ENCODE measurements at regions not wholly inside any gene's neighbourhood (a gene's known extent, or its start where the extent isn't known, plus 50 kb on each side); places are given as distances from the start of the nearest gene placed in this dataset.

- H3K27me3 ChIP-seq (replicated peaks in 1 of 2; ENCODE audit: control insufficient read depth in 2 of 2, extremely low read depth in 1 of 2, insufficient read depth in 2 of 2, low read length in 1 of 2) = no peaks in the 10 kb centered on the region
- H3K27ac ChIP-seq (ENCODE audit: low read length) = no peak overlapping the region
- Mint-ChIP-seq H3K9me3 (no peaks in the 10 kb centered on the region), H3K27ac (no peak overlapping the region), H3K36me3 (no peaks in the 10 kb centered on the region), H3K4me3 (no peak overlapping the region), H3K27me3 (peaks cover 2 to 10% of the 10 kb centered on the region in 2 donors), H3K4me1 (no peaks in the 10 kb centered on the region)
- no peaks in the 10 kb centered on the region for H3K9me3 ChIP-seq
- no peak overlapping the region for H3K4me3 ChIP-seq (ENCODE audit: control insufficient read depth in 1 of 2, extremely low read depth in 1 of 2, low read length in 1 of 2)
- ChIA-PET CTCF (no interaction called here), POLR2A (no interaction called here)
- no peaks in the 10 kb centered on the region for H3K36me3 ChIP-seq (ENCODE audit: control insufficient read depth in 2 of 2, extremely low read depth in 1 of 2, insufficient read depth in 1 of 2, low read length in 1 of 2)
- no peak for DNase-seq
- H3K4me1 ChIP-seq (ENCODE audit: control insufficient read depth in 1 of 2, extremely low read depth in 1 of 2, insufficient read depth in 2 of 2, low read length in 2 of 2) = no peaks in the 10 kb centered on the region
- no peak for ATAC-seq (replicated peaks in 1 of 4)
Measured at GRCh38 chr1:87803375-87803774, 474.7 kb downstream of the LMO4 start.

GRCh38 chr1:87804128-87804527 is 475.4 kb downstream of the LMO4 start:
- Mint-ChIP-seq H3K4me3 (no peak overlapping the region), H3K4me1 (no peaks in the 10 kb centered on the region), H3K27ac (no peak overlapping the region), H3K27me3 (peaks cover 2 to 11% of the 10 kb centered on the region in 2 donors), H3K9me3 (no peaks in the 10 kb centered on the region), H3K36me3 (no peaks in the 10 kb centered on the region)
- Histone ChIP-seq H3K27me3 (replicated peaks in 1 of 2; ENCODE audit: control insufficient read depth in 2 of 2, extremely low read depth in 1 of 2, insufficient read depth in 2 of 2, low read length in 1 of 2) (no peaks in the 10 kb centered on the region), H3K27ac (ENCODE audit: low read length) (no peak overlapping the region), H3K4me3 (ENCODE audit: control insufficient read depth in 1 of 2, extremely low read depth in 1 of 2, low read length in 1 of 2) (no peak overlapping the region), H3K4me1 (ENCODE audit: control insufficient read depth in 1 of 2, extremely low read depth in 1 of 2, insufficient read depth in 2 of 2, low read length in 2 of 2) (no peaks in the 10 kb centered on the region), H3K36me3 (ENCODE audit: control insufficient read depth in 2 of 2, extremely low read depth in 1 of 2, insufficient read depth in 1 of 2, low read length in 1 of 2) (no peaks in the 10 kb centered on the region), H3K9me3 (no peaks in the 10 kb centered on the region)
- ATAC-seq (replicated peaks in 1 of 4) = no peak
- ChIA-PET CTCF (no interaction called here), POLR2A (no interaction called here)
- no CpG with 5 or more reads among the region's 2 CpGs for WGBS (ENCODE audit: insufficient coverage)
- DNase-seq = no peak

- no peaks in the 10 kb centered on the region for H3K36me3 Mint-ChIP-seq
- CTCF ChIA-PET = no interaction called here
- WGBS (ENCODE audit: insufficient coverage) = 87% methylated on average over 6 of the region's 14 CpGs
Measured at GRCh38 chr1:87805666-87806378, 477.1 kb downstream of the LMO4 start.

GRCh38 chr1:87806379-87807094 is 477.9 kb downstream of the LMO4 start:
- 60% methylated on average over 3 of the region's 6 CpGs for WGBS (ENCODE audit: insufficient coverage)
- Mint-ChIP-seq H3K9me3 (no peaks in the 10 kb centered on the region), H3K27ac (no peak overlapping the region), H3K27me3 (peaks cover 2 to 5% of the 10 kb centered on the region in 2 donors), H3K36me3 (no peaks in the 10 kb centered on the region), H3K4me3 (no peak overlapping the region), H3K4me1 (no peaks in the 10 kb centered on the region)
- ChIA-PET POLR2A (no interaction called here), CTCF (no interaction called here)
- no peaks in the 10 kb centered on the region for H3K4me1 ChIP-seq (ENCODE audit: control insufficient read depth in 1 of 2, extremely low read depth in 1 of 2, insufficient read depth in 2 of 2, low read length in 2 of 2)
- H3K27ac ChIP-seq (ENCODE audit: low read length) = no peak overlapping the region
- H3K4me3 ChIP-seq (ENCODE audit: control insufficient read depth in 1 of 2, extremely low read depth in 1 of 2, low read length in 1 of 2) = no peak overlapping the region
- no peaks in the 10 kb centered on the region for H3K9me3 ChIP-seq
- H3K27me3 ChIP-seq (replicated peaks in 1 of 2; ENCODE audit: control insufficient read depth in 2 of 2, extremely low read depth in 1 of 2, insufficient read depth in 2 of 2, low read length in 1 of 2) = no peaks in the 10 kb centered on the region
- no peak for DNase-seq
- H3K36me3 ChIP-seq (ENCODE audit: control insufficient read depth in 2 of 2, extremely low read depth in 1 of 2, insufficient read depth in 1 of 2, low read length in 1 of 2) = no peaks in the 10 kb centered on the region
- ATAC-seq (replicated peaks in 1 of 4) = no peak

More at GRCh38 chr1:87805666-87806378, 477.1 kb downstream of the LMO4 start:
- Mint-ChIP-seq H3K27me3 (peaks cover 2 to 5% of the 10 kb centered on the region in 2 donors), H3K9me3 (no peaks in the 10 kb centered on the region), H3K4me3 (no peak overlapping the region), H3K4me1 (no peaks in the 10 kb centered on the region), H3K27ac (no peak overlapping the region)
- POLR2A ChIA-PET = no interaction called here
- Histone ChIP-seq H3K4me1 (ENCODE audit: control insufficient read depth in 1 of 2, extremely low read depth in 1 of 2, insufficient read depth in 2 of 2, low read length in 2 of 2) (no peaks in the 10 kb centered on the region), H3K4me3 (ENCODE audit: control insufficient read depth in 1 of 2, extremely low read depth in 1 of 2, low read length in 1 of 2) (no peak overlapping the region), H3K9me3 (no peaks in the 10 kb centered on the region), H3K27me3 (replicated peaks in 1 of 2; ENCODE audit: control insufficient read depth in 2 of 2, extremely low read depth in 1 of 2, insufficient read depth in 2 of 2, low read length in 1 of 2) (no peaks in the 10 kb centered on the region), H3K36me3 (ENCODE audit: control insufficient read depth in 2 of 2, extremely low read depth in 1 of 2, insufficient read depth in 1 of 2, low read length in 1 of 2) (no peaks in the 10 kb centered on the region), H3K27ac (ENCODE audit: low read length) (no peak overlapping the region)
- no peak for DNase-seq
- ATAC-seq (replicated peaks in 1 of 4) = no peak

- Mint-ChIP-seq H3K27me3 (peaks cover 0 to 9% of the 10 kb centered on the region in 2 donors), H3K4me3 (no peak overlapping the region), H3K9me3 (no peaks in the 10 kb centered on the region), H3K27ac (no peak overlapping the region), H3K36me3 (no peaks in the 10 kb centered on the region), H3K4me1 (no peaks in the 10 kb centered on the region)
- WGBS (ENCODE audit: insufficient coverage) = no CpG with 5 or more reads among the region's 1 CpG
- H3K36me3 ChIP-seq (ENCODE audit: control insufficient read depth in 2 of 2, extremely low read depth in 1 of 2, insufficient read depth in 1 of 2, low read length in 1 of 2) = no peaks in the 10 kb centered on the region
- no peaks in the 10 kb centered on the region for H3K9me3 ChIP-seq
- no peak overlapping the region for H3K27ac ChIP-seq (ENCODE audit: low read length)
- ATAC-seq (replicated peaks in 1 of 4) = no peak
- POLR2A ChIA-PET = no interaction called here
- no peaks in the 10 kb centered on the region for H3K27me3 ChIP-seq (replicated peaks in 1 of 2; ENCODE audit: control insufficient read depth in 2 of 2, extremely low read depth in 1 of 2, insufficient read depth in 2 of 2, low read length in 1 of 2)
- no peak overlapping the region for H3K4me3 ChIP-seq (ENCODE audit: control insufficient read depth in 1 of 2, extremely low read depth in 1 of 2, low read length in 1 of 2)
- CTCF ChIA-PET = no interaction called here
- H3K4me1 ChIP-seq (ENCODE audit: control insufficient read depth in 1 of 2, extremely low read depth in 1 of 2, insufficient read depth in 2 of 2, low read length in 2 of 2) = no peaks in the 10 kb centered on the region
- no peak for DNase-seq
Measured at GRCh38 chr1:87810166-87810565, 481.5 kb downstream of the LMO4 start.

- CTCF ChIA-PET = no interaction called here
- Mint-ChIP-seq H3K4me3 (no peak overlapping the region), H3K9me3 (no peaks in the 10 kb centered on the region), H3K36me3 (no peaks in the 10 kb centered on the region), H3K27ac (no peak overlapping the region), H3K27me3 (peaks cover 0 to 7% of the 10 kb centered on the region in 2 donors), H3K4me1 (no peaks in the 10 kb centered on the region)
- no peak for ATAC-seq (replicated peaks in 1 of 4)
- H3K27me3 ChIP-seq (replicated peaks in 1 of 2; ENCODE audit: control insufficient read depth in 2 of 2, extremely low read depth in 1 of 2, insufficient read depth in 2 of 2, low read length in 1 of 2) = peaks cover 0 to 4% of the 10 kb centered on the region in 2 experiments
- no peak for DNase-seq
- H3K27ac ChIP-seq (ENCODE audit: low read length) = no peak overlapping the region
- WGBS (ENCODE audit: insufficient coverage) = no CpG with 5 or more reads among the region's 6 CpGs
- H3K9me3 ChIP-seq = no peaks in the 10 kb centered on the region
- no peaks in the 10 kb centered on the region for H3K4me1 ChIP-seq (ENCODE audit: control insufficient read depth in 1 of 2, extremely low read depth in 1 of 2, insufficient read depth in 2 of 2, low read length in 2 of 2)
- H3K36me3 ChIP-seq (ENCODE audit: control insufficient read depth in 2 of 2, extremely low read depth in 1 of 2, insufficient read depth in 1 of 2, low read length in 1 of 2) = no peaks in the 10 kb centered on the region
- POLR2A ChIA-PET = interaction anchor here in 1 of 2 donors (0.7 kb wide), 1 partner anchor 291 kb away, joined by 3 read pairs; no protein-coding TSS in a partner anchor
- no peak overlapping the region for H3K4me3 ChIP-seq (ENCODE audit: control insufficient read depth in 1 of 2, extremely low read depth in 1 of 2, low read length in 1 of 2)
Measured at GRCh38 chr1:87812871-87813577, 484.3 kb downstream of the LMO4 start.
